PC-3 (cell line): ENCODE measurements at regions not wholly inside any gene's neighbourhood (a gene's known extent, or its start where the extent isn't known, plus 50 kb on each side); places are given as distances from the start of the nearest gene placed in this dataset.

Source experiments
- ATAC-seq: fragments of 200-7000 bp; cut with Tn5 transposase; 2 replicates; pipeline ENCODE4 v1.9.1; 2020; ENCODE audit warnings: mild to moderate bottlenecking, moderate library complexity
- BruUV-seq: library from RNA; stranded (reverse); fragments of 400-500 nt; replicated peaks from 2 replicates; lab custom pipeline; 2021; lab: Mats Ljungman, UMichigan
- CTCF ChIA-PET: fragments of 300-600 bp; sonication (Branson Sonifier 250); formaldehyde crosslinking; loops from one replicate; lab custom pipeline; 2022; ENCODE audit warnings: antibody characterized with exemption; lab: Charles Lee
- POLR2A ChIA-PET: fragments of 300-600 bp; sonication (Branson Sonifier 250); formaldehyde crosslinking; loops from one replicate; lab custom pipeline; 2022; ENCODE audit warnings: antibody characterized with exemption; ENCODE audit not compliant: unreplicated experiment; lab: Charles Lee
- DNase-seq: peaks from one replicate; pipeline ENCODE4 v3.0.0-alpha.2; 2015
- H2AFZ ChIP-seq: fragments of 300-600 bp; sonication (generic); 2 replicates; pipeline ENCODE4 v1.6.0; 2016; ENCODE audit warnings: antibody characterized with exemption, low read length
- H3F3A ChIP-seq: fragments of 300-600 bp; sonication (generic); one replicate; pipeline ENCODE4 v1.6.0; 2017; ENCODE audit warnings: antibody characterized with exemption, low read length, control low read depth, mild to moderate bottlenecking; ENCODE audit not compliant: unreplicated experiment
- H3K27ac ChIP-seq: fragments of 300-600 bp; sonication (generic); 2 replicates; pipeline ENCODE4 v1.5.1; 2016; ENCODE audit warnings: mild to moderate bottlenecking, low read length
- H3K27me3 ChIP-seq: fragments of 300-600 bp; sonication (generic); 2 replicates; pipeline ENCODE4 v1.6.1; 2016; ENCODE audit warnings: low read length, mixed read lengths
- H3K36me3 ChIP-seq: fragments of 300-600 bp; sonication (generic); 2 replicates; pipeline ENCODE4 v1.6.1; 2016; ENCODE audit warnings: low read depth, mixed run types, low read length, mixed read lengths
- H3K4me1 ChIP-seq: fragments of 300-600 bp; sonication (generic); 2 replicates; pipeline ENCODE4 v1.5.1; 2016; ENCODE audit warnings: low read length; ENCODE audit not compliant: insufficient read depth
- H3K4me2 ChIP-seq: fragments of 300-600 bp; sonication (generic); 2 replicates; pipeline ENCODE4 v1.6.0; 2016; ENCODE audit warnings: low read length
- H3K4me3 ChIP-seq: fragments of 300-600 bp; sonication (generic); 2 replicates; pipeline ENCODE4 v1.5.1; 2016; ENCODE audit warnings: mild to moderate bottlenecking, low read length, mixed read lengths
- H3K79me2 ChIP-seq: fragments of 300-600 bp; sonication (generic); 2 replicates; pipeline ENCODE4 v1.6.1; 2017; ENCODE audit warnings: low read length, mixed read lengths
- H3K9ac ChIP-seq: fragments of 300-600 bp; sonication (generic); 2 replicates; pipeline ENCODE4 v1.6.0; 2016; ENCODE audit warnings: mild to moderate bottlenecking, low read length
- H3K9me2 ChIP-seq: fragments of 300-600 bp; sonication (generic); replicated peaks from 2 replicates; pipeline ENCODE4 v1.6.1; 2016; ENCODE audit warnings: mixed run types, low read length, mixed read lengths
- H3K9me3 ChIP-seq: fragments of 300-600 bp; sonication (generic); 2 replicates; pipeline ENCODE4 v1.6.1; 2016; ENCODE audit warnings: low read length, mixed read lengths
- H4K20me1 ChIP-seq: fragments of 300-600 bp; sonication (generic); 2 replicates; pipeline ENCODE4 v1.6.1; 2016; ENCODE audit warnings: low read length, mixed read lengths
- EZH2 ChIP-seq: fragments of 300-600 bp; sonication (generic); IDR thresholded peaks from one replicate; pipeline ENCODE4 v1.6.1; 2017; ENCODE audit warnings: antibody characterized with exemption, mild to moderate bottlenecking, low read length; ENCODE audit not compliant: unreplicated experiment
- EZH2phosphoT487 ChIP-seq: fragments of 300-600 bp; sonication (generic); IDR thresholded peaks from 2 replicates; pipeline ENCODE4 v1.6.1; 2018; ENCODE audit warnings: mild to moderate bottlenecking, antibody characterized with exemption, low read length, borderline replicate concordance
- intact Hi-C: fragments of 100-400 bp; cut with micrococcal nuclease; formaldehyde crosslinking; loops from 2 replicates; pipeline ENCODE4 v1.9.0; 2023
- TF ChIP-seq, protein P1 (sequence below): fragments of 300-600 bp; sonication (generic); conservative IDR thresholded peaks from 2 replicates; pipeline ENCODE4 v1.5.1; 2017; ENCODE audit warnings: antibody characterized with exemption, low read depth, mild to moderate bottlenecking, low read length

DNA sequence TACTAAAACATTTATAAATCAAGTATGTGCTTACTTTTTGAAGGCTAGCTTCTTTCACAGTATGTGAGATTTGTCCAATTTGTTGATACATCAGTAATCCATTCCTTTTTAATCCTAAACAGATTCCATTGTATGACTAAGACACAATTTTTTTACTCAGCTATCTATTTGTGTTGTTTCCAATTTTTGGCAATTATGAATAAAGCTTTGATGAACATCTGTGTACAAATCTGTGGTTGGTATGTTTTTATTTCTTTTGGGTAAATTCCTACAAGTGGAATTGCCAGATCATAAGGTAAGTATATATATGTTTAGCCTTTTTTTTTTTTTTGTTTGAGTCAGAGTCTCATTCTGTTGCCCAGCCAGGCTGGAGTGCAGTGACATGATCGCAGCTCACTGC is 56.2 kb upstream of the VEPH1 start:
- CTCF ChIA-PET, result no interaction called here
- H4K20me1 ChIP-seq, result no peaks in the 10 kb centered on the region

More for the DNA sequence above, 56.2 kb upstream of the VEPH1 start:
- ATAC-seq, result no peak
- POLR2A ChIA-PET, result no interaction called here
- no peaks in the 10 kb centered on the region for H3K4me1 ChIP-seq
- no peak overlapping the region for H3K27ac ChIP-seq
- no peaks in the 10 kb centered on the region for H3K9me2 ChIP-seq
- no peaks in the 10 kb centered on the region for H3K79me2 ChIP-seq
- no peak overlapping the region for H3K4me2 ChIP-seq
- no peak overlapping the region for H2AFZ ChIP-seq
- BruUV-seq, result no TSS peak
- H3K9ac ChIP-seq, result no peak overlapping the region
- intact Hi-C loops, result no loop called here
- no peaks in the 10 kb centered on the region for H3K36me3 ChIP-seq
- no peaks in the 10 kb centered on the region for H3F3A ChIP-seq
- H3K27me3 ChIP-seq, result no peaks in the 10 kb centered on the region
- no peak for TF ChIP-seq EZH2
- TF ChIP-seq, protein P1, sequence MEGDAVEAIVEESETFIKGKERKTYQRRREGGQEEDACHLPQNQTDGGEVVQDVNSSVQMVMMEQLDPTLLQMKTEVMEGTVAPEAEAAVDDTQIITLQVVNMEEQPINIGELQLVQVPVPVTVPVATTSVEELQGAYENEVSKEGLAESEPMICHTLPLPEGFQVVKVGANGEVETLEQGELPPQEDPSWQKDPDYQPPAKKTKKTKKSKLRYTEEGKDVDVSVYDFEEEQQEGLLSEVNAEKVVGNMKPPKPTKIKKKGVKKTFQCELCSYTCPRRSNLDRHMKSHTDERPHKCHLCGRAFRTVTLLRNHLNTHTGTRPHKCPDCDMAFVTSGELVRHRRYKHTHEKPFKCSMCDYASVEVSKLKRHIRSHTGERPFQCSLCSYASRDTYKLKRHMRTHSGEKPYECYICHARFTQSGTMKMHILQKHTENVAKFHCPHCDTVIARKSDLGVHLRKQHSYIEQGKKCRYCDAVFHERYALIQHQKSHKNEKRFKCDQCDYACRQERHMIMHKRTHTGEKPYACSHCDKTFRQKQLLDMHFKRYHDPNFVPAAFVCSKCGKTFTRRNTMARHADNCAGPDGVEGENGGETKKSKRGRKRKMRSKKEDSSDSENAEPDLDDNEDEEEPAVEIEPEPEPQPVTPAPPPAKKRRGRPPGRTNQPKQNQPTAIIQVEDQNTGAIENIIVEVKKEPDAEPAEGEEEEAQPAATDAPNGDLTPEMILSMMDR, result no peak
- no peak for TF ChIP-seq EZH2phosphoT487
- no peak for DNase-seq
- H3K4me3 ChIP-seq, result no peak overlapping the region
- H3K9me3 ChIP-seq, result no peaks in the 10 kb centered on the region
